GM19463 (cell line): ENCODE measurements at regions not wholly inside any gene's neighbourhood (a gene's known extent, or its start where the extent isn't known, plus 50 kb on each side); places are given as distances from the start of the nearest gene placed in this dataset.
A peak's percentile ranks its signal among the peaks of the same experiment; 100 is the strongest.

Experiments
- ATAC-seq: cut with Tn5 transposase; IDR thresholded peaks from one replicate; pipeline ENCODE4 v1.9.1; 2021; ENCODE audit warnings: mild to moderate bottlenecking, moderate library complexity; ENCODE audit not compliant: unreplicated experiment

- no peak for ATAC-seq
Observed at GRCh38 chr10:43809211-43809930, 160.7 kb upstream of the ZNF32 start.

DNA sequence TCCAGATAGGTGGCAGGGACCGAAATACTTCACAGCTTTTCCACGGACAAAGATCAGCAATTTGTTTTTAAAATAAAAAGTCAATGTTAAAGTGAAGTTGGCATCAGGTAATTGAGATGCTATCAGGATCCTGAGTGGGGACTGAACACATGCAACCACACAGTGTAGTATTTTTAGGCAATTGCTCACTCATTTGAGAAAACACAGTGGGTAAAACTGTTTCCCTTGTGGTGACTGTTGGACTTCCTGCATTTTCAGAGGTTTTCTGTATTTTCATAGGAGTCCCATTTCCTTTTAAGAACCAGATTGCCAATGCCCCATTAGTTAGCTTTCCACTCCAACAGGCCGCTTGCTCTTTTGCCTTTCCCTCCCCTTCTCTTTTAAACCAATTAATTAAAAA is 159.5 kb upstream of the ZNF32 start:
- peak; percentile 82 for ATAC-seq

DNA sequence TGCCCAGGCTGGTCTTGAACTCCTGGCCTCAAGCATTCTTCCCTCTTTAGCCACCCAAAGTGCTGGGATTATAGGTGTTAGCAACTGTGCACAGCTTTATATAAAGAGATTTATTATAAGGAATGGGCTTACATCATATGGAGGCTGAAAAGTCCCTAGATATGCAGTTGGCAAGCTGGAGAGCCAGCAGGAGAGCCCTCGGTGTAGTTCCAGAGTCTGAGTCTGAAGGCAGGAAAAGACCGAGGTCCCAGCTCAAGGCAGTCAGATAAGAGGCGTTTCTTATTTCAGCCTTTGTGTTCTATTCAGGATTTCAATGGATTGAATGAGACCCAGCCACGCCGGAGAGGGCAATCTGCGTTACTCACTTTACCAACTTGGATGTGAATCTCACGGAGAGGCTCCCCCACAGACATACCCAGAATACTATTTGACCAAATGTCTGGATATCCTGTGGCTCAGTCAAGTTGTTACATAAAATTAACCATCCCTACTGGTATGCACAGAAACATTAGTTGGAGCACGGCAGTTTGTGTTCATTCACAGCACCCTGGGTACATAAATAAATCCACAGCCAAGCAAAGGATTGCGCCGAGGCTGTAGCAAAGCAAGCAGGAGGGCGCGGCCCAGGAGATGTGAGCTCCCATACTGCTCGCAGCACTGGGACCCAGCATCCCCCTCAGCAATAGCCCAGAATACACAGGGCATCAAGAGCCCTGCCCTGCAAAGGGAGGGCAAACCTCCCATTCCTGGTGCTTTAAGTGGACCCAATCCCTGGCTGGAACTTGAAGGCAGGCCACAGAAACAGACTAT is 158.4 kb upstream of the ZNF32 start:
- ATAC-seq = no peak

DNA sequence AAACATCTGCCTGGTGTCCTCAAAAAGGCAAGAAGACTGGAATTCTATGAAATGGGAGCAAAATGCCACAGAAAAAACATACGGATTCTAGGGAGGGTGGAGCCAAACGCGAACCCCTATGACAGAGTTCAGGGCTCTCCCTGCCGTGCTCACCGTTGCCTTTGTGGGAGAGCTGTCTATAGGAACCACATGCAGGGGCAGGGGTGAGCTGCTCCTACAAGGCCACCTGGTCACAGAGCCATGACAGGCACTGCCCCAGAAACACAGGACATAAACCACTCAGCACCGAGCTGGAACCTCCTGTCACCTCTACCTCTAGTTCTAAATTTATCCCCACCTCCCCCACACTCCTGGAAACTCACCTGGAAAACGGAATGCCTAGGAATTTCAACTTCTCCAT is 155.1 kb upstream of the ZNF32 start:
- ATAC-seq = no peak

GRCh38 chr10:43802988-43803696 is 154.5 kb upstream of the ZNF32 start:
- no peak for ATAC-seq

GRCh38 chr10:43801626-43802025 is 152.9 kb upstream of the ZNF32 start:
- no peak for ATAC-seq

DNA sequence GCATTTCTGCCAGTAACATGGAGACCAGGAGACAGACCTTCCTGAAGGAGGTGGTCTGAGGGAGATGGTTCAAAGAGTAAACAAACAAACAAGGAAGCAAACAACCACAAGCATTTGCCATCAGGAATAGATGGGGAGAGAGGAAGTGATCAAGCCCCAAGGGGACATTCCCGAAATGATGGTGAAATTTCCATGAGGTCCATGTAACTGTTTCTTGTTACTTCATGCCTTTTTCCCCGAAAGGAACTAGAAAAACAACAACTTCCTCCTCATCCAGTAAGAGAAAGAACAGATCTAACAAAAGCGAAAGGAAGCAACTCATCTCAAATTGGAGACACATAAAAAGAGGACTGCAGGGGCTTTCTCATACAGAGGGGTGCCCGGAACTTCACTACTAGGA is 152.5 kb upstream of the ZNF32 start:
- ATAC-seq = no peak

DNA sequence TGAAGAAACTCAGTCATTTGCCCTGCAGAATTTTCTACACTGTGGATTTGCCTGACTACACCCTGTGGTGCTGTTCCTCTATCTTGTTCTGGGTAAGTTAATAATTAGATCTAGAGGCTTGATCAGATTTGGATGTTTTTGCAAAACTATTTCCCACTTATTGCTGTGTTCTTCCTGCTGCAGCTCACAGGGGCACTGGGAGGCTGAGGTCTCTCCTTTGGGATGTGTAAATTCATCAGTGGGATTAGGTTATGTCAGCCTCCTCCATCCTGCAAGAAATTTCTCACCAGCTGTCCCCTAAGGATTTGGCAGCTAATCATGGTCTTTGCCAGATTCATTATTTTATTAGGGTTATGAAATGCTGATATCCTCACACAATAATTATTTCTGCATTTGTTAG is 148.1 kb upstream of the ZNF32 start:
- no peak for ATAC-seq

DNA sequence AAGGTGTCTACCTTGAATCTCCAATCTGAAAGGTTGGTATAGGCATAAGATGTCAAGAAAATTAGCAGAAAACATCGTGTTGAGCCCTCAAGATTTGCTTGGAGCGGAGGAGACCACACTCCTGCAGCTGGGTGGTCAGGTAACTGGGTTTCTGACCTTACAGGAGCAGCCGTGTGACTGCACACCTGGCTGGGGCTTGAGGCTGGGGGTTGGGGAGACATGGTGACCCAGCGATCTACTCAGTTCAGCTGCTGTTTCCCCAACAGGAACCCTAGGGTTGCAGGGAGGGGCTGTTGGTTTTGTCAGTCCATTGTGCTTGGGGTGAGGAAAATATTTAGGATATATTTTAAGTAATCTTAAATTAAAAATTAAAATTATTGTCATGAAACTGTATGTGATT is 147.0 kb upstream of the ZNF32 start:
- no peak for ATAC-seq

- ATAC-seq = no peak
Observed at GRCh38 chr10:43795093-43795492, 146.4 kb upstream of the ZNF32 start.

DNA sequence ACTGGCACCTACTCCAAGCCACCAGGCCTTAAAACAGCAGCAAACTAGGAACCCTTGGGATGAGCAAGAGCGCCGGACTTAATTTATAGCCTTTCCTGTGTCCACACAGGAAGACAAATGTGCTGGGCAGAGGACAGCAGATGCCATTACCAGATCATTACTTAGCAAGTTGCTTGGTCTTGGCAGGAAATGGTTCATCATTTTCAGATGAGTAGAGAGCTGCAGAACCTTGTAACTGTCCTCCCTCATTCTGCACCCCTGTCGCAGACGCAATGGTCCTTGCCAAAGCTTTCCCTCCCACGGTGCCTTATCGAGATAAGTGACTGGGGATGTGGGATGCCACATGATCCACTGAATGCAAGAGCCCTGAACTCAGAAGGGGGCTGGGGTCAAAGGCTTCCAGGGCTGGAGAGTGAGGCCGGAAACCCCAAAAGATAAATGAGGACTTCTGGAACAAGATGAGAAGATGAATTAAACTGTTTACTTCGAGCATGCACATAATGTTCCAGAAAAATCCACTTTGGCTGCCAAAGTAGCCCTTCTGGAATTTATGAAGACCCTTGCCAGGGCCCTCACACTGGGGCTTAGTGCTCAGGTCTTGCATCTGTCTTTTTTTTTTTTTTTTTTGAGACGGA is 145.6 kb upstream of the ZNF32 start:
- ATAC-seq = no peak

DNA sequence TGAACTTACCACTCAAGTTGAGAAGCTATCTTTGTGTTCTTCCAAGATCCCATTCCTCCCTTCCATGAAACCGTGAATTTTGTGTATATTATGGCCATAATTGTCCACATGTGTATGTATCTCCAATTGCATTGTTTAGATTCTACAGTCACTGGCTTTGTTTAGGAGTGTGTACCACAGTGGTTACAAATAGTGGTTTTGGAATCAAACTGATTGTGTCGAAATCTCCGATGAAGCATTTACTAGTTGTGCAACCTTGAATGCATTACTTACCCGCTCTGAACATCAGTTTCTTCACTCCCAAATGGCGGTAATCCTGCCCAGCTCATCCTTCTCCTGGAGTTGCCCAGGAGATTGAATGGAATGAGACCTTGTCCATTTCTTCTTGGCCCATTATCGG is 145.0 kb upstream of the ZNF32 start:
- no peak for ATAC-seq

DNA sequence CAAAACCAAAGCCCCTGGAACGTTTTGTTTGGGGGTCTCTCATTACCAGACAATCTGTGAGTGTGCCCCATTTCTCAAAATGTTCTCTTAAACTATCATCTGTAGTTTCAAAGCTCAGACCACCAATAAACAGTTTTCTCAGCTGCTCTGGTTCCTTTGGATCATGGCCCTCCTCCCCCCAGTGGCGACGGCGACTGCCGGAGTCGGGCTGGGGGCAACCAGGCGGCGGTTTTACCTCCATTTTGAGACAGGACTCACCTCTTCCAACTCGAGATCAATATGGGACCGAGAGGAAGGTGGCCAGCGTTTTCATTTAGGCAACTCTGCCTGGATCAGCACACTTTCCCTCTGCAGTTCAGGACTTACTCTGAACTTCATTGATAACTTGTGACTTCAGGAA is 141.5 kb upstream of the ZNF32 start:
- no peak for ATAC-seq

DNA sequence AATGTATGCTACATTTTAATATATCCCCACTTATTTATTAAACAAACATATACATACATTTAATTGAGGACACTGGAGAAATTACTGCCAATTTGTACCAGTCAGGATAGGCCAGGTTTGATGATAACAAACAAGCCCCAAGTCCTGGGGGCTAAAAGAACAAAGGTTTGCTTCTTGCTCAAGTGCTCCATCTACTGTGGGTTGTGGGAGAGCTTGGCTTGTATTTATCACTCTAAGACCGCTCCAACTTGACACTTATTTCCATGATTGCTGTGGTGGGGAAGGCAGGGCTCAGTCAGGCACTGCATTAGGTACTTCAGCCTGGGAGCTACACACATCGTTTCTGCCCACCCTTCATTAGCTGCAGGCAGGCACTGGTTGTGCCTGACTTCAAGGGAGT is 136.6 kb upstream of the ZNF32 start:
- ATAC-seq = no peak

- no peak for ATAC-seq
Observed at GRCh38 chr10:43782814-43783213, 134.1 kb upstream of the ZNF32 start.

GRCh38 chr10:43781480-43782361 is 133.0 kb upstream of the ZNF32 start:
- ATAC-seq = peak; percentile 74

DNA sequence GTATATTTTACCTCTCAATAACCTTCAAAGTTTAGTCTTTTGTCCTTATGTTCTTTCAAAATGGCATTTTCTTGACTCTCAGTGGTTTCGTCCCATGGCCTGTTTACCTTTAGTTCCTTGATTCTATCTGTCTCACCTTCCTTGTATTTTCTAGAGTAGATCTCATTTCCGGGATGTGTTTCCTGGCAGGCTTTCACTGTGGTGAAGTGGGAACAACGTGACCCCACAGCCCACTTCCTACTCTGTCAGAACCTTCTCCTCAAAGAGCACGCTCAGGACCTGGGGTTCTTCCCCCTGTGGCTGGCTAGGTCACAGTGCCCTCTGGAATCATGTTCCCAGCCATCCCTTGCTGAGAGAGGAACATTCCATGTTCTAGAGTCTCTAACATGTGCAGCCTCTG is 129.9 kb upstream of the ZNF32 start:
- ATAC-seq = no peak

- ATAC-seq = no peak
Observed at GRCh38 chr10:43775384-43775783, 126.7 kb upstream of the ZNF32 start.

DNA sequence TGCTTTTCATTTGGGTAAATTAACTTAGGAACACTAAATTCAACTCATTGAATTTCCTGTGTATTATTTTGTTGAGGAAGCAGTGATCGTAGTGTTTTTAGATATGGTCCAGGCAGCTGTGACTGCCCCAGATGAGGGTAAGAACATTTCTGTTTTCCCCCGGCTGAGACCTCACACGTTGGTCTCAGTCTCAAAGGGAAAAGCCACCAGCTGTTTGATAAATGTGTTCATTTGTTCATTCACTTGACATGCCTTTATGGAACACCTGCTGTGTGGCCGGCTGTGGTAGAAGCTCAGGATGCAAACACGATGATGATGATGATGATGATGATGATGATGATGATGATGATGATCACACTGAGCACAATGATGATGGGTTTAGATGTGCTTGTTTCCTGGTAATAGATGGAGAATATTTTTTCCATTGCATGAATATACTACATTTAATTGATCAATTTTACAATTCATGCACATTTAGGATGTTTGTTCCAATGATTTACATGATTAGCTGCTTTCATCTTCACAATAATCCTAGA is 125.6 kb upstream of the ZNF32 start:
- no peak for ATAC-seq

- ATAC-seq = no peak
Observed at GRCh38 chr10:43773736-43774135, 125.1 kb upstream of the ZNF32 start.
